Fibroblast of lung (primary cell): ENCODE measurements at regions not wholly inside any gene's neighbourhood (a gene's known extent, or its start where the extent isn't known, plus 50 kb on each side); places are given as distances from the start of the nearest gene placed in this dataset.

Source experiments
- CTCF ChIP-seq, 2 donors: IDR thresholded peaks in 1 of 2; conservative IDR thresholded peaks in 1 of 2; 1 replicate in 1 of 2; 2 replicates in 1 of 2; pipeline ENCODE4 v1.5.1; 2011 to 2012; ENCODE audit warnings: low read length in 2 of 2, control low read depth in 1 of 2, inconsistent platforms in 1 of 2, low read depth in 1 of 2, mild to moderate bottlenecking in 1 of 2
- EZH2 ChIP-seq: IDR thresholded peaks from 2 replicates; pipeline ENCODE4 v1.5.1; 2012; ENCODE audit warnings: low read length, control low read depth, mild to moderate bottlenecking; ENCODE audit errors: missing control alignments

DNA sequence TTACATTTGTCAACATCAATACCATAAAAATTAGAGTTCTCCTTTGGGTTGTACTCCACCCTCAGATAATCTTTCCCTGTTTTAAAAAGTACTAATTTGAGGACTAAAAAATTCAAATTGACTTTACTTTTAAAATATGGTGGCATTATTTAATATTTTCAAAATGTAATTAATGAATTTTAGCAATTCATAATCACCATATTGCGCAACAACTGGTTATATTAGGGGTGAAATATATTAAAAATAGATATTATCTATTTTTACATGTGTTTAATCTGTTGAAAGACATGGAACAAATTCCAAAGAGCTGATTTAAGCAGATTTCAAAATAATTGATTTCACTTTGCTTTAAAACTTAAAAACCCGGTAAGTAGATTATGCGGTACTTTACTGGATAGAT is 236.6 kb upstream of the NOL4 start:
- no peak for TF ChIP-seq CTCF (conservative IDR thresholded peaks at IDR 0.05 in 1 of 2, IDR thresholded peaks at IDR 0.05 in 1 of 2; ENCODE audit: low read depth in 1 of 2, low read length in 2 of 2)
- no peak for TF ChIP-seq EZH2
